Fibroblast of pulmonary artery (primary cell): ENCODE measurements at regions not wholly inside any gene's neighbourhood (a gene's known extent, or its start where the extent isn't known, plus 50 kb on each side); places are given as distances from the start of the nearest gene placed in this dataset.
"Not testable (repeated sequence)": the region's sequence is repeated elsewhere in the genome, so short reads cannot be mapped to it uniquely, and the experiment has no call there.

Source experiments
- DNase-seq: peaks from one replicate; pipeline ENCODE4 v3.0.0-alpha.2; 2010; ENCODE audit warnings: low read depth
- H3K4me3 ChIP-seq: replicated peaks from 2 replicates; pipeline ENCODE4 v1.5.1; 2011; ENCODE audit warnings: low read depth, mild to moderate bottlenecking, control low read depth, low read length, moderate library complexity
- CTCF ChIP-seq: IDR thresholded peaks from 2 replicates; pipeline ENCODE4 v1.5.1; 2011; ENCODE audit warnings: mild to moderate bottlenecking, control low read depth, low read length, inconsistent platforms; ENCODE audit errors: missing control alignments

GRCh38 chr9:119688547-119688946, 319.3 kb upstream of the BRINP1 start:
- H3K4me3 ChIP-seq = no peak overlapping the region
- no peak for DNase-seq
- no peak for TF ChIP-seq CTCF

- no peak overlapping the region for H3K4me3 ChIP-seq
- no peak for DNase-seq
- no peak for TF ChIP-seq CTCF
These were observed 308.7 kb upstream of the BRINP1 start for GRCh38 chr9:119677811-119678505.

GRCh38 chr9:119675951-119676350, 306.7 kb upstream of the BRINP1 start:
- no peak overlapping the region for H3K4me3 ChIP-seq
- TF ChIP-seq CTCF = no peak
- DNase-seq = no peak

GRCh38 chr9:119672763-119673162, 303.5 kb upstream of the BRINP1 start:
- DNase-seq, H3K4me3 ChIP-seq: not testable (repeated sequence)

- no peak for TF ChIP-seq CTCF
- no peak overlapping the region for H3K4me3 ChIP-seq
- no peak for DNase-seq
These were observed 298.7 kb upstream of the BRINP1 start for GRCh38 chr9:119667916-119668315.

GRCh38 chr9:119667163-119667562, 297.9 kb upstream of the BRINP1 start:
- no peak for DNase-seq
- TF ChIP-seq CTCF = no peak
- H3K4me3 ChIP-seq = no peak overlapping the region

GRCh38 chr9:119662329-119662728, 293.1 kb upstream of the BRINP1 start:
- H3K4me3 ChIP-seq = no peak overlapping the region
- no peak for TF ChIP-seq CTCF
- no peak for DNase-seq
